ENCODE measurements at regions not wholly inside any gene's neighbourhood (a gene's known extent, or its start where the extent isn't known, plus 50 kb on each side); places are given as distances from the start of the nearest gene placed in this dataset.

- Histone ChIP-seq H3K4me2 (ENCODE audit: low read length) (no peak overlapping the region), H3K23ac (ENCODE audit: low read length) (no peak overlapping the region), H3K27me3 (ENCODE audit: insufficient read depth, low read length, poor library complexity) (no peaks in the 10 kb centered on the region), H4K8ac (ENCODE audit: low read depth, low read length) (no peak overlapping the region), H3K4me1 (ENCODE audit: control insufficient read depth, low read depth, low read length) (no peaks in the 10 kb centered on the region), H2AK5ac (ENCODE audit: low read length) (no peak overlapping the region), H3K9ac (ENCODE audit: low read length) (no peak overlapping the region), H2BK120ac (ENCODE audit: low read depth, low read length) (no peak overlapping the region), H2BK5ac (ENCODE audit: low read length) (no peak overlapping the region), H3K27ac (ENCODE audit: low read depth, low read length) (no peak overlapping the region), H2BK15ac (replicated peaks; ENCODE audit: low read depth) (no peak overlapping the region), H3K79me1 (ENCODE audit: low read length) (no peaks in the 10 kb centered on the region), H3K79me2 (ENCODE audit: control insufficient read depth, insufficient read depth, low read length) (no peaks in the 10 kb centered on the region), H4K5ac (ENCODE audit: low read length) (no peak overlapping the region), H3K4ac (ENCODE audit: low read depth, low read length) (no peak overlapping the region), H3K56ac (ENCODE audit: low read length) (no peak overlapping the region), H3K4me3 (ENCODE audit: low read length) (no peak overlapping the region), H3K18ac (ENCODE audit: low read length) (no peak overlapping the region), H3K36me3 (ENCODE audit: control insufficient read depth, insufficient read depth, low read length) (no peaks in the 10 kb centered on the region)
- no CpG with 5 or more reads among the region's 12 CpGs for WGBS (ENCODE audit: extremely low coverage, insufficient coverage, low lambda C conversion rate)
- DNase-seq = no peak
Observed at GRCh38 chr2:216915557-216916150, 55.8 kb upstream of the TNP1 start.

- Histone ChIP-seq H2AK5ac (ENCODE audit: low read length) (no peak overlapping the region), H4K8ac (ENCODE audit: low read depth, low read length) (no peak overlapping the region), H3K79me2 (ENCODE audit: control insufficient read depth, insufficient read depth, low read length) (no peaks in the 10 kb centered on the region), H3K4me3 (ENCODE audit: low read length) (no peak overlapping the region), H3K79me1 (ENCODE audit: low read length) (no peaks in the 10 kb centered on the region), H3K4me2 (ENCODE audit: low read length) (no peak overlapping the region), H3K18ac (ENCODE audit: low read length) (no peak overlapping the region), H3K4ac (ENCODE audit: low read depth, low read length) (no peak overlapping the region), H3K9ac (ENCODE audit: low read length) (no peak overlapping the region), H2BK120ac (ENCODE audit: low read depth, low read length) (no peak overlapping the region), H2BK5ac (ENCODE audit: low read length) (no peak overlapping the region), H3K56ac (ENCODE audit: low read length) (no peak overlapping the region), H3K23ac (ENCODE audit: low read length) (no peak overlapping the region), H3K4me1 (ENCODE audit: control insufficient read depth, low read depth, low read length) (no peaks in the 10 kb centered on the region), H4K5ac (ENCODE audit: low read length) (no peak overlapping the region), H3K27me3 (ENCODE audit: insufficient read depth, low read length, poor library complexity) (no peaks in the 10 kb centered on the region), H3K36me3 (ENCODE audit: control insufficient read depth, insufficient read depth, low read length) (no peaks in the 10 kb centered on the region), H3K27ac (ENCODE audit: low read depth, low read length) (no peak overlapping the region), H2BK15ac (replicated peaks; ENCODE audit: low read depth) (no peak overlapping the region)
- WGBS (ENCODE audit: extremely low coverage, insufficient coverage, low lambda C conversion rate) = no CpG with 5 or more reads among the region's 3 CpGs
- DNase-seq = no peak
Observed at GRCh38 chr2:216914491-216914890, 54.6 kb upstream of the TNP1 start.

- H3K27ac ChIP-seq (ENCODE audit: low read depth, low read length) = no peak overlapping the region
- no peak overlapping the region for H4K8ac ChIP-seq (ENCODE audit: low read depth, low read length)
- no peak overlapping the region for H4K5ac ChIP-seq (ENCODE audit: low read length)
- H2BK15ac ChIP-seq (replicated peaks; ENCODE audit: low read depth) = no peak overlapping the region
- no peak overlapping the region for H3K4ac ChIP-seq (ENCODE audit: low read depth, low read length)
- H3K18ac ChIP-seq (ENCODE audit: low read length) = no peak overlapping the region
- no peaks in the 10 kb centered on the region for H3K27me3 ChIP-seq (ENCODE audit: insufficient read depth, low read length, poor library complexity)
- no peak overlapping the region for H2BK5ac ChIP-seq (ENCODE audit: low read length)
- no peak overlapping the region for H3K56ac ChIP-seq (ENCODE audit: low read length)
- H3K36me3 ChIP-seq (ENCODE audit: control insufficient read depth, insufficient read depth, low read length) = no peaks in the 10 kb centered on the region
- H3K23ac ChIP-seq (ENCODE audit: low read length) = no peak overlapping the region
- no peaks in the 10 kb centered on the region for H3K79me2 ChIP-seq (ENCODE audit: control insufficient read depth, insufficient read depth, low read length)
- no peak overlapping the region for H3K4me2 ChIP-seq (ENCODE audit: low read length)
- DNase-seq = no peak
- no peak overlapping the region for H2BK120ac ChIP-seq (ENCODE audit: low read depth, low read length)
- H3K4me1 ChIP-seq (ENCODE audit: control insufficient read depth, low read depth, low read length) = no peaks in the 10 kb centered on the region
- no peaks in the 10 kb centered on the region for H3K79me1 ChIP-seq (ENCODE audit: low read length)
- no peak overlapping the region for H2AK5ac ChIP-seq (ENCODE audit: low read length)
- no peak overlapping the region for H3K4me3 ChIP-seq (ENCODE audit: low read length)
- H3K9ac ChIP-seq (ENCODE audit: low read length) = no peak overlapping the region
Observed at GRCh38 chr2:216911886-216912285, 52.0 kb upstream of the TNP1 start.

- no CpG with 5 or more reads among the region's 3 CpGs for WGBS (ENCODE audit: extremely low coverage, insufficient coverage, low lambda C conversion rate)
- Histone ChIP-seq H3K27me3 (ENCODE audit: insufficient read depth, low read length, poor library complexity) (no peaks in the 10 kb centered on the region), H2BK5ac (ENCODE audit: low read length) (no peak overlapping the region), H3K79me1 (ENCODE audit: low read length) (no peaks in the 10 kb centered on the region), H3K36me3 (ENCODE audit: control insufficient read depth, insufficient read depth, low read length) (no peaks in the 10 kb centered on the region), H4K5ac (ENCODE audit: low read length) (no peak overlapping the region), H2BK120ac (ENCODE audit: low read depth, low read length) (no peak overlapping the region), H3K4me2 (ENCODE audit: low read length) (no peak overlapping the region), H3K4me1 (ENCODE audit: control insufficient read depth, low read depth, low read length) (no peaks in the 10 kb centered on the region), H3K79me2 (ENCODE audit: control insufficient read depth, insufficient read depth, low read length) (no peaks in the 10 kb centered on the region), H3K23ac (ENCODE audit: low read length) (no peak overlapping the region), H3K4me3 (ENCODE audit: low read length) (no peak overlapping the region), H3K27ac (ENCODE audit: low read depth, low read length) (no peak overlapping the region), H2BK15ac (replicated peaks; ENCODE audit: low read depth) (no peak overlapping the region), H3K56ac (ENCODE audit: low read length) (no peak overlapping the region), H2AK5ac (ENCODE audit: low read length) (no peak overlapping the region), H3K18ac (ENCODE audit: low read length) (no peak overlapping the region), H3K9ac (ENCODE audit: low read length) (no peak overlapping the region), H4K8ac (ENCODE audit: low read depth, low read length) (no peak overlapping the region), H3K4ac (ENCODE audit: low read depth, low read length) (no peak overlapping the region)
- DNase-seq = no peak
Observed at GRCh38 chr2:216911008-216911407, 51.1 kb upstream of the TNP1 start.

GRCh38 chr2:216909541-216910210 is 49.8 kb upstream of the TNP1 start:
- H2BK5ac ChIP-seq (ENCODE audit: low read length) = no peak overlapping the region
- no peak overlapping the region for H3K18ac ChIP-seq (ENCODE audit: low read length)
- no peak overlapping the region for H4K5ac ChIP-seq (ENCODE audit: low read length)
- H3K79me1 ChIP-seq (ENCODE audit: low read length) = no peaks in the 10 kb centered on the region
- no peak overlapping the region for H3K23ac ChIP-seq (ENCODE audit: low read length)
- no peak overlapping the region for H3K56ac ChIP-seq (ENCODE audit: low read length)
- no peak overlapping the region for H3K4ac ChIP-seq (ENCODE audit: low read depth, low read length)
- H3K36me3 ChIP-seq (ENCODE audit: control insufficient read depth, insufficient read depth, low read length) = no peaks in the 10 kb centered on the region
- no peaks in the 10 kb centered on the region for H3K27me3 ChIP-seq (ENCODE audit: insufficient read depth, low read length, poor library complexity)
- no CpG with 5 or more reads among the region's 8 CpGs for whole genome bisulfite sequencing (ENCODE audit: extremely low coverage, insufficient coverage, low lambda C conversion rate)
- H2BK120ac ChIP-seq (ENCODE audit: low read depth, low read length) = no peak overlapping the region
- DNase-seq = no peak
- no peak overlapping the region for H3K27ac ChIP-seq (ENCODE audit: low read depth, low read length)
- H3K79me2 ChIP-seq (ENCODE audit: control insufficient read depth, insufficient read depth, low read length) = no peaks in the 10 kb centered on the region
- no peak overlapping the region for H3K9ac ChIP-seq (ENCODE audit: low read length)
- H4K8ac ChIP-seq (ENCODE audit: low read depth, low read length) = no peak overlapping the region
- no peaks in the 10 kb centered on the region for H3K4me1 ChIP-seq (ENCODE audit: control insufficient read depth, low read depth, low read length)
- H2AK5ac ChIP-seq (ENCODE audit: low read length) = no peak overlapping the region
- H2BK15ac ChIP-seq (replicated peaks; ENCODE audit: low read depth) = no peak overlapping the region
- H3K4me3 ChIP-seq (ENCODE audit: low read length) = no peak overlapping the region
- no peak overlapping the region for H3K4me2 ChIP-seq (ENCODE audit: low read length)
